K562 (cell line): ENCODE measurements at regions not wholly inside any gene's neighbourhood (a gene's known extent, or its start where the extent isn't known, plus 50 kb on each side); places are given as distances from the start of the nearest gene placed in this dataset.

Experiments used
- ATAC-seq: fragments of 200-7000 bp; cut with Tn5 transposase; 3 replicates; pipeline ENCODE4 v1.9.1; 2020; ENCODE audit warnings: moderate library complexity
- BruUV-seq: library from RNA; stranded (reverse); fragments of 400-500 nt; replicated peaks from 2 replicates; lab custom pipeline; 2021; lab: Mats Ljungman, UMichigan
- CTCF ChIA-PET: fragments of 300-600 bp; formaldehyde crosslinking; extraction: SDS; loops from one replicate; lab custom pipeline; 2021; ENCODE audit warnings: low intra/inter-chr PET ratio; lab: Yijun Ruan, JAX
- POLR2A ChIA-PET: fragments of 300-600, 350-650 bp; sonication (Branson Sonifier 250); formaldehyde crosslinking; extraction: SDS; loops from one replicate; lab custom pipeline; 2021; ENCODE audit warnings: antibody characterized with exemption, inconsistent platforms; lab: Yijun Ruan, JAX
- DNase-seq, 4 experiments: peaks; one replicate each; pipeline versions ENCODE4 v3.0.0 to v3.0.0-alpha.2; 2011 to 2018; ENCODE audit warnings: low spot score in 3 of 4, mixed read lengths in 3 of 4; ENCODE audit errors: extremely low read depth in 1 of 4
- FAIRE-seq: peaks from 2 replicates; lab custom pipeline; 2011; peaks lifted over from hg19 to GRCh38; lab: Jason Lieb, UNC
- H2AFZ ChIP-seq: 2 replicates; pipeline ENCODE4 v1.6.0; 2011; ENCODE audit warnings: low read depth, low read length, control low read depth, inconsistent platforms
- H3K27ac ChIP-seq: fragments of 200-600 bp; 3 replicates; pipeline ENCODE4 v1.8.0; 2011; ENCODE audit warnings: low read depth, mild to moderate bottlenecking, control low read depth, inconsistent platforms, low read length, moderate library complexity, mixed read lengths; ENCODE audit errors: extremely low read depth
- H3K27me3 ChIP-seq, 2 experiments: fragments of 300-600 bp in 1 of 2; 2 replicates in 1 of 2; 3 replicates in 1 of 2; pipeline versions ENCODE4 v1.6.0 to v1.8.0; 2011; ENCODE audit warnings: inconsistent platforms in 2 of 2, low read length in 2 of 2, mild to moderate bottlenecking in 1 of 2, mixed read lengths in 1 of 2, moderate library complexity in 1 of 2; ENCODE audit not compliant: control insufficient read depth in 2 of 2, insufficient read depth in 2 of 2
- H3K36me3 ChIP-seq: fragments of 300-600 bp; 3 replicates; pipeline ENCODE4 v1.8.0; 2011; ENCODE audit warnings: mild to moderate bottlenecking, low read length, inconsistent platforms; ENCODE audit not compliant: control insufficient read depth, insufficient read depth
- H3K4me1 ChIP-seq, 2 experiments: fragments of 200-600 bp in 1 of 2; replicated peaks in 1 of 2; 2 replicates in 1 of 2; 3 replicates in 1 of 2; pipeline versions ENCODE4 v1.5.1 to v1.8.0; 2011; ENCODE audit warnings: inconsistent platforms in 2 of 2, low read length in 2 of 2, mild to moderate bottlenecking in 1 of 2, mixed read lengths in 1 of 2, moderate library complexity in 1 of 2; ENCODE audit not compliant: control insufficient read depth in 2 of 2, insufficient read depth in 2 of 2
- H3K4me2 ChIP-seq: 2 replicates; pipeline ENCODE4 v1.6.1; 2011; ENCODE audit warnings: low read length, control low read depth, inconsistent platforms, mixed read lengths; ENCODE audit not compliant: insufficient read depth
- H3K4me3 ChIP-seq: fragments of 200-600 bp; sonication (generic), shearing (Covaris generic); 2 replicates; pipeline ENCODE4 v1.5.1; 2016; ENCODE audit warnings: control low read depth, inconsistent platforms
- H3K79me2 ChIP-seq: fragments of 200-600 bp; 3 replicates; pipeline ENCODE4 v1.8.0; 2011; ENCODE audit warnings: low read length, inconsistent platforms; ENCODE audit not compliant: control insufficient read depth, insufficient read depth
- H3K9ac ChIP-seq, 2 experiments: 2 replicates each; pipeline versions ENCODE4 v1.6.0 to v1.6.1; 2011; ENCODE audit warnings: low read depth in 2 of 2, low read length in 2 of 2, control low read depth in 1 of 2, inconsistent platforms in 1 of 2, mild to moderate bottlenecking in 1 of 2, mixed read lengths in 1 of 2; ENCODE audit not compliant: insufficient read depth in 1 of 2
- H3K9me1 ChIP-seq: one replicate; pipeline ENCODE4 v1.6.0; 2011; ENCODE audit warnings: inconsistent platforms, mild to moderate bottlenecking, low read length, moderate library complexity; ENCODE audit not compliant: control insufficient read depth, insufficient read depth
- H3K9me3 ChIP-seq: replicated peaks from 2 replicates; pipeline ENCODE4 v1.5.1; 2011; ENCODE audit warnings: low read depth, low read length, inconsistent platforms; ENCODE audit not compliant: control insufficient read depth, insufficient read depth
- H4K20me1 ChIP-seq: replicated peaks from 2 replicates; pipeline ENCODE4 v1.6.1; 2011; ENCODE audit warnings: low read length, inconsistent platforms, mixed read lengths; ENCODE audit not compliant: control insufficient read depth, insufficient read depth
- ARNT ChIP-seq, 2 experiments: fragments of 450-650 bp; IDR thresholded peaks; 2 replicates each; pipeline ENCODE4 v1.6.1; 2016; ENCODE audit warnings: mild to moderate bottlenecking in 1 of 2
- CAMTA2 ChIP-seq: fragments of 250-450 bp; sonication (Bioruptor Pico); conservative IDR thresholded peaks from 2 replicates; pipeline ENCODE4 v1.5.1; 2022
- ESRRB ChIP-seq: fragments of 250-450 bp; sonication (Bioruptor Pico); IDR thresholded peaks from 2 replicates; pipeline ENCODE4 v1.5.0; 2020; ENCODE audit warnings: mild to moderate bottlenecking, moderate library complexity, borderline replicate concordance
- EZH2 ChIP-seq: IDR thresholded peaks from 2 replicates; pipeline ENCODE4 v1.6.1; 2012; ENCODE audit warnings: low read depth, mild to moderate bottlenecking, inconsistent platforms, low read length, borderline replicate concordance
- FOXA3 ChIP-seq, 2 experiments: fragments of 450-650 bp in 1 of 2; sonication (generic) in 1 of 2; formaldehyde crosslinking; IDR thresholded peaks in 1 of 2; conservative IDR thresholded peaks in 1 of 2; 2 replicates each; pipeline versions ENCODE4 v1.4.0 to v1.8.0; 2020 to 2022; ENCODE audit warnings: mild to moderate bottlenecking in 2 of 2, missing genetic modification reagents in 1 of 2
- FOXJ3 ChIP-seq: sonication (generic); formaldehyde crosslinking; IDR thresholded peaks from 2 replicates; pipeline ENCODE4 v1.4.0; 2020; ENCODE audit warnings: mild to moderate bottlenecking, missing genetic modification reagents
- GATA2 ChIP-seq: sonication (generic); formaldehyde crosslinking; IDR thresholded peaks from 2 replicates; pipeline ENCODE4 v1.4.0; 2020; ENCODE audit warnings: mild to moderate bottlenecking, missing genetic modification reagents
- KLF13 ChIP-seq: fragments of 450-650 bp; IDR thresholded peaks from 2 replicates; pipeline ENCODE4 v1.6.1; 2016; ENCODE audit warnings: missing genetic modification characterization, low read depth, mild to moderate bottlenecking, missing compliant biosample characterization, moderate library complexity, borderline replicate concordance
- NFE2 ChIP-seq: IDR thresholded peaks from 2 replicates; pipeline ENCODE4 v1.6.1; 2014; ENCODE audit warnings: antibody characterized with exemption, low read depth
- PURB ChIP-seq: sonication (generic); formaldehyde crosslinking; IDR thresholded peaks from 2 replicates; pipeline ENCODE4 v1.9.0; 2021; ENCODE audit warnings: low read depth, mild to moderate bottlenecking, missing genetic modification reagents
- RBM34 ChIP-seq: fragments of 200-400 bp; formaldehyde crosslinking; IDR thresholded peaks from 2 replicates; pipeline ENCODE4 v1.6.1; 2018; ENCODE audit warnings: low read length, borderline replicate concordance; ENCODE audit not compliant: insufficient read depth
- SMARCE1 ChIP-seq: fragments of 450-650 bp; IDR thresholded peaks from 2 replicates; pipeline ENCODE4 v1.7.1; 2016; ENCODE audit warnings: mild to moderate bottlenecking
- ZNF311 ChIP-seq: fragments of 250-450 bp; sonication (Bioruptor Pico); IDR thresholded peaks from 2 replicates; pipeline ENCODE4 v1.4.0; 2020; ENCODE audit warnings: mild to moderate bottlenecking, moderate library complexity
- WGBS: fragments of 100-300 bp; shearing (Covaris generic); methylation state at CpG from one replicate; pipeline ENCODE4 v1.1.6; 2016; ENCODE audit warnings: low coverage, mixed read lengths; ENCODE audit not compliant: insufficient coverage; ENCODE audit errors: missing lambda C conversion rate; 5-methylcytosine and 5-hydroxymethylcytosine counted together
- in situ Hi-C: fragments of 300-500 bp; cut with MboI; formaldehyde crosslinking; loops from 4 replicates; pipeline ENCODE4 v1.15.0; 2018; ENCODE audit warnings: inconsistent platforms, mixed read lengths
- intact Hi-C: fragments of 100-400 bp; cut with micrococcal nuclease; formaldehyde crosslinking; loops from 2 replicates; pipeline ENCODE4 v1.14.2; 2022
- TF ChIP-seq, protein P1 (sequence below), 2 experiments: IDR thresholded peaks; 2 replicates each; pipeline ENCODE4 v1.6.1; 2012; ENCODE audit warnings: improper control_type of control experiment in 2 of 2, low read depth in 2 of 2, low read length in 2 of 2, borderline replicate concordance in 1 of 2
- TF ChIP-seq, protein P2 (sequence below), 2 experiments: fragments of 450-650 bp in 1 of 2; sonication (generic) in 1 of 2; formaldehyde crosslinking in 1 of 2; IDR thresholded peaks in 1 of 2; conservative IDR thresholded peaks in 1 of 2; 2 replicates each; pipeline versions ENCODE4 v1.6.1 to v1.8.1; 2016 to 2023; ENCODE audit warnings: mild to moderate bottlenecking in 2 of 2, moderate library complexity in 2 of 2, inconsistent platforms in 1 of 2, missing genetic modification reagents in 1 of 2
- TF ChIP-seq, protein P3 (sequence below), 2 experiments: fragments of 250-450 bp in 1 of 2; fragments of 450-650 bp in 1 of 2; sonication (Bioruptor Pico) in 1 of 2; IDR thresholded peaks; 2 replicates each; pipeline versions ENCODE4 v1.6.1 to v1.8.0; 2016 to 2021; ENCODE audit warnings: mild to moderate bottlenecking in 2 of 2, moderate library complexity in 2 of 2, missing compliant biosample characterization in 1 of 2, missing genetic modification characterization in 1 of 2
- TF ChIP-seq, protein P4 (sequence below): fragments of 250-450 bp; sonication (Bioruptor Pico); IDR thresholded peaks from 2 replicates; pipeline ENCODE4 v1.5.0; 2021

DNA sequence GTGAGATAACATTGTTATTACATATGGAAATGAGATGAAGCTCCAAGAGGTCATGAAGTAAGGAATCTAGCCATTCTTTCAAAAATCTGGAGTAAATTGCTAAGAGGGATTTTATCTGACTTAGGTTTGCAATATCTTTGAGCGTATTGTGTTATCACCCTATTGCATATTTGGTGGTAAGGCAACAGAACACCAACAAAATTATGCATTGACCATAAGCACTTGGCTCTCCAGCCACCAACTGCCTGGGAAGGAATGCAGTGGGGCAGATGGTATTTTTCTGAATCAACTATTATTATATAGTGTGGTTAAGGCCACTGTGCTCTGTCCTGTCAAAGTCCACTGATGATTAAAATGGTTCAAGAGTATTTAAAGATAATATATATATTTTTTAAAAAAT, 287.9 kb upstream of the SEMA6D start (continued):
- TF ChIP-seq, protein P1, sequence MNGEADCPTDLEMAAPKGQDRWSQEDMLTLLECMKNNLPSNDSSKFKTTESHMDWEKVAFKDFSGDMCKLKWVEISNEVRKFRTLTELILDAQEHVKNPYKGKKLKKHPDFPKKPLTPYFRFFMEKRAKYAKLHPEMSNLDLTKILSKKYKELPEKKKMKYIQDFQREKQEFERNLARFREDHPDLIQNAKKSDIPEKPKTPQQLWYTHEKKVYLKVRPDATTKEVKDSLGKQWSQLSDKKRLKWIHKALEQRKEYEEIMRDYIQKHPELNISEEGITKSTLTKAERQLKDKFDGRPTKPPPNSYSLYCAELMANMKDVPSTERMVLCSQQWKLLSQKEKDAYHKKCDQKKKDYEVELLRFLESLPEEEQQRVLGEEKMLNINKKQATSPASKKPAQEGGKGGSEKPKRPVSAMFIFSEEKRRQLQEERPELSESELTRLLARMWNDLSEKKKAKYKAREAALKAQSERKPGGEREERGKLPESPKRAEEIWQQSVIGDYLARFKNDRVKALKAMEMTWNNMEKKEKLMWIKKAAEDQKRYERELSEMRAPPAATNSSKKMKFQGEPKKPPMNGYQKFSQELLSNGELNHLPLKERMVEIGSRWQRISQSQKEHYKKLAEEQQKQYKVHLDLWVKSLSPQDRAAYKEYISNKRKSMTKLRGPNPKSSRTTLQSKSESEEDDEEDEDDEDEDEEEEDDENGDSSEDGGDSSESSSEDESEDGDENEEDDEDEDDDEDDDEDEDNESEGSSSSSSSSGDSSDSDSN (IDR thresholded peaks at IDR 0.05; ENCODE audit: borderline replicate concordance in 1 of 2, low read depth in 2 of 2, low read length in 2 of 2): no peak
- no peak for TF ChIP-seq FOXJ3 (CRISPR knock-in tag)
- TF ChIP-seq, protein P2, sequence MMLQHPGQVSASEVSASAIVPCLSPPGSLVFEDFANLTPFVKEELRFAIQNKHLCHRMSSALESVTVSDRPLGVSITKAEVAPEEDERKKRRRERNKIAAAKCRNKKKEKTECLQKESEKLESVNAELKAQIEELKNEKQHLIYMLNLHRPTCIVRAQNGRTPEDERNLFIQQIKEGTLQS (IDR thresholded peaks at IDR 0.05): no peak
- TF ChIP-seq, protein P2 (CRISPR knock-in tag; conservative IDR thresholded peaks at IDR 0.05): no peak
- no peak for TF ChIP-seq ARNT (IDR thresholded peaks at IDR 0.05)
- TF ChIP-seq PURB: no peak

DNA sequence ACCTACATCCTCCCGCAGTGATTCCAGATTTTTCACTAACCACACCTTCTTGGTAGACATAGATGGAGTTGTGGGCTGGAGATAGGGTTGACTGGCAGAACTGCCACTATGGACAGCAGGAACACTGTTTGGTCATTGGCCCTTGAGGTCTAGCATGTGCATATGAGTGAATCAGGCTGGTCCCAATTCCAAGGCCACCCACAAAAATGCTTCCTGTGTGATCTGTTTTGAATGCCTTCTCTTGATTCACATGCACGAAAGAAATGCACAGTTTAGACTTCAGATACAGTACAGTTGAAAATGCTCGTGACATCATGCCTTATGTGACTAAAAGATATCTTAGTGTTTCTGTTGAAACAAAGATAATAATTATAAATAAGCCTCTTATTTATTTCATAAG, 285.8 kb upstream of the SEMA6D start:
- Histone ChIP-seq H4K20me1 (no peaks in the 10 kb centered on the region), H3K9ac (no peak overlapping the region), H3K4me3 (no peak overlapping the region), H3K4me1 (no peaks in the 10 kb centered on the region), H3K27me3 (no peaks in the 10 kb centered on the region), H2AFZ (no peak overlapping the region), H3K79me2 (no peaks in the 10 kb centered on the region), H3K4me2 (no peak overlapping the region), H3K36me3 (no peaks in the 10 kb centered on the region), H3K9me3 (no peaks in the 10 kb centered on the region), H3K9me1 (no peaks in the 10 kb centered on the region), H3K27ac (no peak overlapping the region)
- FAIRE-seq (no peak), ATAC-seq (no peak), DNase-seq (no peak)
- CTCF ChIA-PET: no interaction called here
- WGBS: 3% methylated on average over 3 of the region's 3 CpGs
- BruUV-seq: no TSS peak
- in situ Hi-C loops: no loop called here
- intact Hi-C loops: no loop called here
- POLR2A ChIA-PET: no interaction called here
- TF ChIP-seq, protein P3, sequence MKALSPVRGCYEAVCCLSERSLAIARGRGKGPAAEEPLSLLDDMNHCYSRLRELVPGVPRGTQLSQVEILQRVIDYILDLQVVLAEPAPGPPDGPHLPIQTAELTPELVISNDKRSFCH (CRISPR knock-in tag; IDR thresholded peaks at IDR 0.05): no peak
- TF ChIP-seq, protein P3 (tag; IDR thresholded peaks at IDR 0.05): no peak
- TF ChIP-seq SMARCE1 (no peak), KLF13 (no peak), GATA2 (CRISPR knock-in tag) (no peak), ESRRB (no peak), FOXA3 (CRISPR knock-in tag; conservative IDR thresholded peaks at IDR 0.05 in 1 of 2, IDR thresholded peaks at IDR 0.05 in 1 of 2) (no peak), CAMTA2 (no peak), RBM34 (no peak), NFE2 (no peak), ZNF311 (CRISPR knock-in tag) (no peak), EZH2 (no peak)
- TF ChIP-seq, protein P4, sequence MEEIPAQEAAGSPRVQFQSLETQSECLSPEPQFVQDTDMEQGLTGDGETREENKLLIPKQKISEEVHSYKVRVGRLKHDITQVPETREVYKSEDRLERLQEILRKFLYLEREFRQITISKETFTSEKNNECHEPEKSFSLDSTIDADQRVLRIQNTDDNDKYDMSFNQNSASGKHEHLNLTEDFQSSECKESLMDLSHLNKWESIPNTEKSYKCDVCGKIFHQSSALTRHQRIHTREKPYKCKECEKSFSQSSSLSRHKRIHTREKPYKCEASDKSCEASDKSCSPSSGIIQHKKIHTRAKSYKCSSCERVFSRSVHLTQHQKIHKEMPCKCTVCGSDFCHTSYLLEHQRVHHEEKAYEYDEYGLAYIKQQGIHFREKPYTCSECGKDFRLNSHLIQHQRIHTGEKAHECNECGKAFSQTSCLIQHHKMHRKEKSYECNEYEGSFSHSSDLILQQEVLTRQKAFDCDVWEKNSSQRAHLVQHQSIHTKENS: no peak
